Hypothalamus (tissue), 51 donors: ENCODE measurements at regions not wholly inside any gene's neighbourhood (a gene's known extent, or its start where the extent isn't known, plus 50 kb on each side); places are given as distances from the start of the nearest gene placed in this dataset.

Experiments used
- DNase-seq, 51 donors: peaks; one replicate each; lab custom pipeline; 2025; lab: John Stamatoyannopoulos, UW

GRCh38 chr16:73304008-73304774 lies 256.3 kb upstream of the ZFHX3 start:
- DNase-seq: peak in 2 of 51 donors; percentile 0 to 1

DNA sequence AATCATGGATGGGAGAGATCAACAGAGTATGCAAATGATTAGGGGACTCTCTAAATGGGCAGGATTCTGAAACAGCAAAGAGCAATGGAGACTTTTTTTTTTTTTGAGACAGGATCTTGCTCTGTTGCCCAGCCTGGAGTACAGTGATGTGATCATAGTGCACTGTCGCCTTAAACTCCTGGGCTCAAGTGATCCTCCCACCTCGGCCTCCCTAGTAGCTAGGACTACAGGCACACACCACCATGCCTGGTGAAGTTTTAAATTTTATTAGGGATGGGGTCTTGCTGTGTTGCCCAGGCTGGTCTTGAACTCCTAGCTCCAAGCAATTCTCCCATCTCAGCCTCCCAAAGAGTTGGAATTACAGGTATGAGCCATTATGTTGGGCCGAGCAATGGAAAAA lies 255.0 kb upstream of the ZFHX3 start:
- DNase-seq: no peak

DNA sequence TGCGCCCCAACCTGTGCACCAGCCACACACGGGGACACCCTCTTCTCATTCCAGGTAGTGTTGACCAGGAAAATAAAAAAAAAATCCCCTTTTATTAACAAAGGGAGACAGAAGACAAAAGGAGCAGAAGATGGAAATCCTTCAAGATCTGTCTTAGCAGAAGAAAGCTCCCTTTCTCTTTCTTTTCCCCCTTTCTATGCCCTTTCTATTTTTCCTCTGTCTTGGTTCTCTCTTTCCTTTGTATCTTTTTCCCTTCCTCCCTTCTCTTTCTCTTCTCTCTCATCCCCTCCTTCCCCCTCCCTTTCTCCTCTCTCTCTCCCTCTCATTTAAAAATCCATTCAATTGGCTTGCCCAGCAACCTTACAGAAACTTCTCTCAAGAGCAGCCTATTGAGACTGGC lies 254.1 kb upstream of the ZFHX3 start:
- DNase-seq: no peak

GRCh38 chr16:73299346-73299745 lies 251.4 kb upstream of the ZFHX3 start:
- DNase-seq: no peak

DNA sequence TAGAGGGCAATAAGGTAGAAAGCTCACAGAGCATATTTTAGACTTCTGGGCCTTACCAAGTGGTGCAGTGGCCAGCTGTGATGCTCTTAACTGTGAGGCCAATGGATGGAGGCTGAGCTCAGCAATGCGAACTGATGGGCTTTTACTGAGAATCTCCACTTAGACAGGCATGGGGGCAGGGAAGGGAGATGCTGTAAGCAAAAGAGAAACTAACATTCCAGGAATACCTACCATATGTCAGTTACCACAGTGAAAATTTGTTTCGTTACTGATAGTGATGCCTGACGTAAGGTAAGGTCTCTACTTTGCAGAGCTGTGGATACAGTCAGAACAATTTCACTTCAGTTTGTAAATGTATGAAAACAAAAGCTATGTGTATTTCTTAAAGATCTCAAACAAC lies 250.6 kb upstream of the ZFHX3 start:
- DNase-seq: no peak

DNA sequence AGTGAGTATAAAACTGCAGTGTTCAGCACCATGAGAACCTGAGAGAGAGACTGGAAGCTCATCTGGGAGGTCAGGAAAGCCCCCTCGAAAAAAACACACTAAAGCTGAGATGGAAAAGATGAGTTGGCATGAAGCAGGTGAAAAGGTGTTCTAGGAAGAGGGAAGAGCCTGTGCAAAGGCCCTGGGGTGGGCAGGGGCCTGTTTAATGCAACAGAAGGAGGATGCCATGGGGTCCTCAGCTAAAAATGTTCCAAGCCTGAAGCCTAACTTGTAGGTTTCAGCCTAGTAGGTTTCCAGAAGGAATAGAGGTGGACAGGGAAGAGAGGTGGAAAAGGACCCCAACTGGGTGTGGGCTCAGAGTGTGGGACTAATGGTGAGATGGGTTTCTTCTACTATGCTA lies 242.3 kb upstream of the ZFHX3 start:
- no peak for DNase-seq

- no peak for DNase-seq
Measured at GRCh38 chr16:73289232-73289631, 241.3 kb upstream of the ZFHX3 start.

GRCh38 chr16:73288520-73288919 lies 240.6 kb upstream of the ZFHX3 start:
- no peak for DNase-seq

GRCh38 chr16:73287859-73288405 lies 240.0 kb upstream of the ZFHX3 start:
- no peak for DNase-seq

DNA sequence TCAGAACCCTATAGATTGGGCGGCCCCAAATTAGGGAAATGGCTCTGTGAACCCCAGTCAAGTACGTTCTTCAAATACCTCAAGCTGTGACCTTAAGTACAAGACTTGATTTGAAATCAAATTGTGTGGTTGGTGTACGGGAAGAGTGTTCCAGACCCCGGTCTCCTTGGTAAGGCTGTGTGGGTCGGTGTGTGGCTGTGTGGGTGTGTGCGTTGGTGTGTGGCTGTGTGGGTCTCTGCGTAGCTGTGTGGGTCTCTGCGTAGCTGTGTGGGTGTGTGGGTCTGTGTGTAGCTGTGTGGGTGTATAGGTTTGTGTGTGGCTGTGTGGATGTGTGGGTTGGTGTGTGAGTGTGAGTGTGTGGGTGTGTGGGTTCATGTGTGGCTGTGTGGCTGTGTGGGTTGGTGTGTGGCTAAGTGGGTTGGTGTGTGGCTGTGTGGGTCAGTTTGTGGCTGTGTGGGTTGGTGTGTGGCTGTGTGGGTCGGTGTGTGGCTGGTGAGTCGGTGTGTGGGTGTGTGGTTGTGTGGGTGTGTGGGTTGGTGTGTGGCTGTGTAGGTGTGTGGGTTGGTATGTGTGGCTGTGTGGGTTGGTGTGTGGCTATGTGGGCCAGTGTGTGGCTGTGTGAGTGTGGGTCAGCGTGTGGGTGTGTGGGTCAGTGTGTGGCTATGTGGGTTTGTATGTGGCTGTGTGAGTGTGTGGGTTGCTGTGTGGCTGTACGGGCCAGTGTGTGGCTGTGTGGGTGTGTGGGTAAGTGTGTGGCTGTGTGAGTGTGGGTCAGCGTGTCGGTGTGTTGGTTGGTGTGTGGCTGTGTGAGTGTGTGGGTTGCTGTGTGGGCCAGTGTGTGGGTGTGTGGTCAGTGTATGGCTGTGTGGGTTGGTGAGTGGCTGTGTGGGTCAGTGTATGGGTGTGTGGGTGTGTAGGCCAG lies 238.7 kb upstream of the ZFHX3 start:
- DNase-seq: no peak

DNA sequence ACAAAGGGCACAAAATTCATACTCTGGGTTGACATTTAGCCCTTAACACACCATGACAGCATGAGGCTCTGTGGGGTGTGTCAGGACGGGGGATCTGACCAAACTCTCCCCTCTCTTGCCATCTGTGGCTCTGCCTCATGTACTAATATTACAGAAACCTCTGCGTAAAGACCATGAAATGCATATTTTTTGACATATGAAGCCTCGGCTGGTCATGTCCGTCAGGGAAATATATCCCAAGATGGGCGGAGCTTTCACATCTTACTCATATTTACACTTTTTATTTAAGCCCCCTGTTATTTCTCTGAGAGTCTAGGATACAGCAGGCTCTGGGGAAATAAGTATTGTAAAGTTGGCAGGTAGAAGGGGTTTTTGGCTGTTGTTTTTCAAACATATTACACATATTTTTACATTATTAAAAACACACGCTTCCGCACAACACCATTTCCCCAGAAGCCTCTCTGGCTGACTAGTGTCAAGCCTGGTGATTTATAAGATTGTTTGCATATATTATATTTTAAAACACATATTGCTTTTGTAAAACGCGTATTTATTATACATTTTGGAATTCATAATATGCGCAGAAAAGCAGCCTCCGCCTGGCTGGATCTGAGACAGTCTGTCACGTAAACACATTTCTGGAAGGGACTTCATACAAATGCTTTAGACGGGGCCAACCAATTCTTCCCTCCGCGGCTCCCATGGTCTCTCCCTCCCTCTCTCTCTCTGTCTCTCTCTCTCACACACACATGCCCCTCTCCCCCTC lies 237.7 kb upstream of the ZFHX3 start:
- DNase-seq: no peak

DNA sequence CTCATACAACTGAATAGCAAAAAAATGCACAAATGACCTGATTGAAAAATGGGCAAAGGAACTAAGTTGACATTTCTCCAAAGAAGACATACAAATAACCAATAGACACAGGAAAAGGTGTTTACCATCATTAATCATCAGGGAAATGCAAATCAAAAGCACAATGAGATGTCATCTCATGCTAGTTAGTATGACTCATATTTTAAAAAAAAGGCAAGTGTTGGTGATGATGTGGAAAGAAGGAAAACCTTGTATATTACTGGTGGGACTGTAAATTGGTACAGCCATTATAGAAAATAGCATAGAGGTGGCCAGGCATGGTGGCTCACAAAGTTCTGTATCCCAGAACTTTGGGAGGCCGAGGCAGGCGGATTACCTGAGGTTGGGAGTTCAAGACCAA lies 232.5 kb upstream of the ZFHX3 start:
- no peak for DNase-seq

DNA sequence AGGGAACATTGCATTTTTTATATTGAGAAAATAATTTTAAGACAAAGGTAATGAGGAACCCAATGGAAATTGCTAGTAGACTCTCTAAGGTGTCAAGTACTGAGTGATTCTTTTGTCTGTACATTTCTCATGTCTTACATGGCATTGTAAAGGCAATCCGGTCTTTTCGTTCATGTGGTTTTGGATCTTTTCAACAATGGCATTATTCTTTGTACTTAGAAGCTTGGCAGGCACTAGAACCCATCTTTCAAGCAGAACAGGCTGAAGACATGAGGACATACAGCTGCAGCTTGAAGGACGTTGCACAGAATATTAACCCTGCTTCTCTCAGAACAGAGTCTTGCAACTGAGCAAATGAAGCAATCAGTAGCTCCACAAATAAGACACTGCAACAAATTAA lies 231.5 kb upstream of the ZFHX3 start:
- peak in 2 of 51 donors; percentile 1 for DNase-seq

DNA sequence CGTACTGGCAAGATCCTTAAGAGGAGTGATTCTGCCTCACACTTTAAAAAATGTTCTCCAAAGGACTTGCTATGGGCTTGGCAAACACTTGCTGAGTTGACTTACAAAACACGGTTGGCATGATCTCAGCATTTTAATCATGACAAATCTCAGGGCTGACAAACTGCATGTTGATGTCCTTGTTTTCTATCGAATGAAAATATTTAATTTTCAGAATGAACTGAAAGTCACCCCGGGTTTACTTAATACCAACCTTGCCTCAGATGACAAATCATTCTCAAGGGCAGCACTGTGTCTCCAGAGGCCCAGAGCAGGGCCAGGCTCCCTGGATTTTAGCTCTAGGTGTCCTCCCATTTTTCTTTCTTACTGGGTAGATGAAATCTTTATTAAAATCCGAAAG lies 229.1 kb upstream of the ZFHX3 start:
- no peak for DNase-seq

DNA sequence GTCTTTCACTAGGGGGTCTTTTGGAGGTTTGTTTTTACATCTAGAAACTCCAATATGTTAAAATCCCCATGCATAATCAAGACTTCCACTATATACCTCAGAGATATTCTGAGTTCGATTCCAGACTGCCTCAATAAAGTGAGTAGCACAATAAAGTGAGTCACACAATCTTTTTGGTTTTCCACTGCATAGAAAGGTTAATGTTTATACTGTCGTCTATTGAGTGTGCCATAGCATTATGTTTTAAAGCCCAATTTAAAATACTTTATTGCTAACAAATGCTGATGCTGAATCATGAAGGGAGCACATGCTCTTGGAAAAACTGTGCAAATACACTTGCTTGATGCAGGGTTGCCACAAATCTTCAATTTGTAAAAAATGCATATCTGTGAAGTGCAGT lies 227.5 kb upstream of the ZFHX3 start:
- no peak for DNase-seq

DNA sequence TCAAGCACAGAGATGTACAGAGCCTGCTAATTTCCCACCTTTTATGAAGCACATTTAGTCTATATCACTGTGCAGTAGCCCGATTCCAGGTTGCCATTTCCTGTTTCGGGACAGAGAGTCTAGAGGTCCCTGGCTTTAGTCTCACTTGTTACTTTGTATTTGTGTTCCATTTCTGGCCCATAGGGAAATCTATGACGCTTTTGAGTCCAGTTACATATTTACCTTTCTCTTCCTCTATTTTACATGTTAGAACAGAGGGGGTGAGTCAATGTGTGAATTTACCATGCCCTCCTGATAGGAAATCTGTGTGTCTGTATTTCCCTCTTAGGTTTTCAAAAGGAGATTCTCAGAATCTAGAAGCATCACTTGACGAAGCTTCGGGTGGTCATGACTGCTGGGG lies 227.1 kb upstream of the ZFHX3 start:
- DNase-seq: no peak

DNA sequence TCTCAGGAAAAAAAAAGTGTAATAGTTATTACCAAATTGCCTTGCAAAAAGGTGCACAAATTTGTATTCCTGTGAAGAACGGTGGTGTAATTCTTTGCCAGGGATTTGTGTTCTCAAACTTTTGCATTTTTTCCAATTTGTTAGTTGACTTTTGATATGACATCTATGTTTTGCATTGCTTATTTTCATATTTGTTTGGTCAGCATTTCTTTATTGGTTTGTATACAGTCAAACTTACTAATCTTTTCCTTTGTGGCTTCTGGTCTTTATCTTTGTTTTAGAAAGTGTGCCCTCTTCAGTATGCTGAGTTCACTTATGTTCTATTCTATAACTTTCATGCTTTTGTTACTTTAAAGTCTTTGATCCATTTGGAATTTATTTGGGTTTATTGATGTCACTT lies 226.2 kb upstream of the ZFHX3 start:
- no peak for DNase-seq

- peak in 20 of 51 donors; percentile 2 to 42 (median 21) for DNase-seq
Measured at GRCh38 chr16:73268366-73268993, 220.6 kb upstream of the ZFHX3 start.

DNA sequence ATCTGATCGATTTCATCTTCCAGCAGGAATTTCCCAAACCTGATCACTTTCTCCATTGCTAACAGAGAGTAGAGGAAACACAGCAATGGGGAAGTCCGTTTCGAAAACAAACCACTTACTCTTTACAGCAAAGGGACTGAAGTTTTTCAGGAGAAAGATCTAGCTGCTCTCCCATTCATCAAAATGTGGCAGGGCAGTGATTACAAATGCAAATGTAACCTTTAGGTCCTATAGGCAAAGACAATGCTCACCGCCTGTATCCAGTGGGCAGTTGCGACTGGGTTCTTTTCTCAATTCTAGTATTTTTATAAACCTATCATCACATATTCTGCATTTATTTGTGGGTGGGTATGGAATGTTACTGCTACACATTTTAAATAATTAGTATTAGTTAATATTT lies 218.0 kb upstream of the ZFHX3 start:
- DNase-seq: no peak

GRCh38 chr16:73265124-73265837 lies 217.4 kb upstream of the ZFHX3 start:
- DNase-seq: no peak
